ENCODE measurements at regions not wholly inside any gene's neighbourhood (a gene's known extent, or its start where the extent isn't known, plus 50 kb on each side); places are given as distances from the start of the nearest gene placed in this dataset.

- TF ChIP-seq CTCF (IDR thresholded peaks at IDR 0.05; ENCODE audit: low read depth, low read length): no peak
- H3K4me3 ChIP-seq (replicated peaks in 1 of 2; ENCODE audit: low read depth in 2 of 2, low read length in 2 of 2): no peak overlapping the region
- no peak for DNase-seq (ENCODE audit: low read depth in 2 of 2)
These were observed 52.4 kb upstream of the SOX21 start for GRCh38 chr13:94764576-94765321.
